Endothelial cell of umbilical vein (primary cell): ENCODE measurements at regions not wholly inside any gene's neighbourhood (a gene's known extent, or its start where the extent isn't known, plus 50 kb on each side); places are given as distances from the start of the nearest gene placed in this dataset.

Source experiments
- BruUV-seq: library from RNA; stranded (reverse); fragments of 400-500 nt; replicated peaks from 2 replicates; lab custom pipeline; 2021; lab: Mats Ljungman, UMichigan
- CTCF ChIA-PET: fragments of 300-600, 350-600 bp; sonication (Branson Sonifier 250); formaldehyde crosslinking; loops from one replicate; lab custom pipeline; 2021; ENCODE audit warnings: antibody characterized with exemption, inconsistent platforms; lab: Charles Lee
- POLR2A ChIA-PET: fragments of 300-600, 350-600 bp; sonication (Branson Sonifier 250); formaldehyde crosslinking; loops from one replicate; lab custom pipeline; 2021; ENCODE audit warnings: antibody characterized with exemption, inconsistent platforms; lab: Charles Lee
- DNase-seq: peaks from one replicate; pipeline ENCODE4 v3.0.0-alpha.2; 2011; ENCODE audit warnings: low read depth, low spot score
- FAIRE-seq: peaks from 2 replicates; lab custom pipeline; 2011; peaks lifted over from hg19 to GRCh38; lab: Jason Lieb, UNC
- H2AFZ ChIP-seq: 2 replicates; pipeline ENCODE4 v1.6.0; 2012; ENCODE audit warnings: low read depth, low read length, control low read depth, inconsistent platforms
- H3K27ac ChIP-seq: 2 replicates; pipeline ENCODE4 v1.5.1; 2011; ENCODE audit warnings: low read depth, mild to moderate bottlenecking, control low read depth, low read length, moderate library complexity; ENCODE audit not compliant: insufficient read depth
- H3K27me3 ChIP-seq, 2 experiments: 2 replicates each; pipeline versions ENCODE4 v1.6.0 to v1.6.1; 2011; ENCODE audit warnings: low read length in 2 of 2, mixed read lengths in 1 of 2; ENCODE audit not compliant: control insufficient read depth in 2 of 2, insufficient read depth in 2 of 2
- H3K36me3 ChIP-seq, 2 experiments: 2 replicates in 1 of 2; 3 replicates in 1 of 2; pipeline ENCODE4 v1.5.1; 2011; ENCODE audit warnings: low read length in 2 of 2, mild to moderate bottlenecking in 1 of 2, moderate library complexity in 1 of 2; ENCODE audit not compliant: control insufficient read depth in 2 of 2, insufficient read depth in 2 of 2; ENCODE audit errors: extremely low read depth in 1 of 2
- H3K4me1 ChIP-seq: 3 replicates; pipeline ENCODE4 v1.5.1; 2011; ENCODE audit warnings: mild to moderate bottlenecking, low read length; ENCODE audit not compliant: control insufficient read depth, insufficient read depth; ENCODE audit errors: extremely low read depth
- H3K4me2 ChIP-seq: 2 replicates; pipeline ENCODE4 v1.6.1; 2011; ENCODE audit warnings: low read length, control low read depth, mixed read lengths; ENCODE audit not compliant: insufficient read depth
- H3K4me3 ChIP-seq, 3 experiments: fragments of 200-600 bp in 1 of 3; sonication (generic), shearing (Covaris generic) in 1 of 3; replicated peaks in 1 of 3; 2 replicates each; pipeline ENCODE4 v1.5.1; 2011 to 2016; ENCODE audit warnings: control low read depth in 3 of 3, low read length in 3 of 3, mild to moderate bottlenecking in 2 of 3, inconsistent platforms in 1 of 3, low read depth in 1 of 3, moderate library complexity in 1 of 3; ENCODE audit not compliant: insufficient read depth in 1 of 3
- H3K79me2 ChIP-seq: 2 replicates; pipeline ENCODE4 v1.6.0; 2012; ENCODE audit warnings: low read length, inconsistent platforms; ENCODE audit not compliant: control insufficient read depth, insufficient read depth
- H3K9ac ChIP-seq: replicated peaks from 2 replicates; pipeline ENCODE3; 2011; ENCODE audit warnings: low read length, control low read depth; ENCODE audit not compliant: insufficient read depth; ENCODE audit errors: extremely low read depth
- H3K9me1 ChIP-seq: replicated peaks from 3 replicates; pipeline ENCODE4 v1.6.0; 2011; ENCODE audit warnings: mild to moderate bottlenecking, low read length; ENCODE audit not compliant: control insufficient read depth, insufficient read depth; ENCODE audit errors: extremely low read depth
- H3K9me3 ChIP-seq: replicated peaks from 2 replicates; pipeline ENCODE4 v1.5.1; 2012; ENCODE audit warnings: low read length, inconsistent platforms; ENCODE audit not compliant: control insufficient read depth, insufficient read depth
- H4K20me1 ChIP-seq: replicated peaks from 2 replicates; pipeline ENCODE3; 2011; ENCODE audit warnings: mild to moderate bottlenecking, low read length; ENCODE audit not compliant: control insufficient read depth, insufficient read depth; ENCODE audit errors: extremely low read depth
- EZH2 ChIP-seq: IDR thresholded peaks from 2 replicates; pipeline ENCODE4 v1.6.1; 2012; ENCODE audit warnings: borderline replicate concordance, low read depth, mild to moderate bottlenecking, moderate library complexity, low read length, inconsistent platforms; ENCODE audit not compliant: severe bottlenecking
- FOS ChIP-seq: IDR thresholded peaks from 2 replicates; pipeline ENCODE4 v1.6.1; 2011; ENCODE audit warnings: mild to moderate bottlenecking, low read length, moderate library complexity, borderline replicate concordance; ENCODE audit not compliant: insufficient read depth
- GATA2 ChIP-seq: IDR thresholded peaks from 2 replicates; pipeline ENCODE4 v1.7.0; 2011; ENCODE audit warnings: low read depth, mild to moderate bottlenecking, moderate library complexity, mixed read lengths, low read length; ENCODE audit not compliant: insufficient read length, insufficient read depth
- JUN ChIP-seq: IDR thresholded peaks from 2 replicates; pipeline ENCODE4 v1.6.1; 2011; ENCODE audit warnings: borderline replicate concordance, low read depth; ENCODE audit not compliant: insufficient read length, insufficient read depth
- MYC ChIP-seq: IDR thresholded peaks from one replicate; pipeline ENCODE4 v1.6.1; 2011; ENCODE audit warnings: mild to moderate bottlenecking, low read depth, low read length
- POLR2A ChIP-seq: IDR thresholded peaks from 2 replicates; pipeline ENCODE4 v1.6.1; 2012; ENCODE audit warnings: low read depth, mild to moderate bottlenecking, control low read depth, low read length
- POLR2AphosphoS5 ChIP-seq: IDR thresholded peaks from 2 replicates; pipeline ENCODE4 v1.6.1; 2012; ENCODE audit warnings: low read depth, mild to moderate bottlenecking, control low read depth, low read length, moderate library complexity; ENCODE audit not compliant: insufficient read depth
- dilution Hi-C: fragments of 300-500 bp; cut with MboI; formaldehyde crosslinking; loops from one replicate; pipeline ENCODE4 v1.15.0; 2019; ENCODE audit warnings: low sequenced_read_pairs; ENCODE audit not compliant: extremely low pct_ligation_motif_present
- intact Hi-C: fragments of 100-400 bp; cut with micrococcal nuclease; formaldehyde crosslinking; loops from one replicate; pipeline ENCODE4 v1.10.0; 2022
- TF ChIP-seq, protein P1 (sequence below): IDR thresholded peaks from 2 replicates; pipeline ENCODE4 v1.6.1; 2011; ENCODE audit not compliant: insufficient read depth, insufficient read length
- TF ChIP-seq, protein P2 (sequence below), 2 donors: IDR thresholded peaks; 1 replicate in 1 of 2; 2 replicates in 1 of 2; pipeline ENCODE4 v1.5.1; 2011; ENCODE audit warnings: low read length in 2 of 2, mild to moderate bottlenecking in 2 of 2, moderate library complexity in 2 of 2, control low read depth in 1 of 2, inconsistent platforms in 1 of 2, low read depth in 1 of 2; ENCODE audit not compliant: insufficient read depth in 1 of 2; ENCODE audit errors: extremely low read depth in 1 of 2

DNA sequence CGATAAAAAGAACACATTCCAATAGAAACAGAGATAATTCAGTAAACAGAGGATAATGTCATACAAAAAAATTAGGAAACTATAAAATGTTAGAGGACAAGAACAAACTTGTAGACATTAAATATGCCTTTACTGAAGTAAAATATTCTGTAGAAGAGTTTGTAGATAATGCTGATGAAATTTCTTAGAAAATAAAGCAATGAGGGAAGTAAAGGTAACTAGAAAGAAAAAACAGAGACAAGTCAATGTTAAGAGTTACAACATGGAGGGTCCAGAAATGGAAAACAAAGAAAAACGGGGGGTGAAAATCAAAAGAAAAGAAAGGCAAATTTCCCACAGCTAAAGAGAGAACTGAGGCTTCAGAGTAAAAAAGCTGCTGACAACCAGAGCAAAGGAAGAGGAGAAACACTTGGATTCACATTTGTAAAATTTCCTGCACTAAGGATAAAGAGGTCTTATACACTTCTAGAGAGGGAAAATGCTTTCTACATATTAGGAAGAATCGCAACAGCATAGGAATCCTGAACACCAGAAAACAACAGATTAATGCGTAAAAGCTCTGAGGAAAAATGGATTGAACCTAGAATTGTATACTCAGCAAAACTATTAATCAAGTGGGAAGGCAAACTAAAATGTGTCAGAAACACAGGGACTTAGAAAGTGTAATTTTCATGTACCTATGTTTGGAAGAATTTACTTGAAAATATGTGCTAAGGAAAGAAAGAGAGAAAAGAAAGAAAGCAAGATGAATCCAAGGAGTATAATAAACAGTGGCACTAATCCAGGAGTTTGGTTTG is 55.0 kb upstream of the AGR3 start:
- H3K79me2 ChIP-seq, result no peaks in the 10 kb centered on the region
- H3K9me1 ChIP-seq, result no peaks in the 10 kb centered on the region
- TF ChIP-seq, protein P1, sequence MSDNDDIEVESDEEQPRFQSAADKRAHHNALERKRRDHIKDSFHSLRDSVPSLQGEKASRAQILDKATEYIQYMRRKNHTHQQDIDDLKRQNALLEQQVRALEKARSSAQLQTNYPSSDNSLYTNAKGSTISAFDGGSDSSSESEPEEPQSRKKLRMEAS, result no peak
- intact Hi-C loops (no loop called here), dilution Hi-C loops (no loop called here)
- H2AFZ ChIP-seq, result no peak overlapping the region
- no peak overlapping the region for H3K4me3 ChIP-seq
- ChIA-PET CTCF (interaction anchor here (1.4 to 1.7 kb wide), 2 partner anchors 11 kb away, joined by 6 read pairs; no protein-coding TSS in a partner anchor), POLR2A (no interaction called here)
- no peaks in the 10 kb centered on the region for H3K36me3 ChIP-seq
- no peak overlapping the region for H3K27ac ChIP-seq
- no peak for DNase-seq
- no peaks in the 10 kb centered on the region for H4K20me1 ChIP-seq
- BruUV-seq, result no TSS peak
- H3K27me3 ChIP-seq, result no peaks in the 10 kb centered on the region
- FAIRE-seq, result no peak
- H3K4me2 ChIP-seq, result no peak overlapping the region
- H3K9ac ChIP-seq, result no peak overlapping the region
- H3K9me3 ChIP-seq, result no peaks in the 10 kb centered on the region
- peaks cover 33% of the 10 kb centered on the region for H3K4me1 ChIP-seq

DNA sequence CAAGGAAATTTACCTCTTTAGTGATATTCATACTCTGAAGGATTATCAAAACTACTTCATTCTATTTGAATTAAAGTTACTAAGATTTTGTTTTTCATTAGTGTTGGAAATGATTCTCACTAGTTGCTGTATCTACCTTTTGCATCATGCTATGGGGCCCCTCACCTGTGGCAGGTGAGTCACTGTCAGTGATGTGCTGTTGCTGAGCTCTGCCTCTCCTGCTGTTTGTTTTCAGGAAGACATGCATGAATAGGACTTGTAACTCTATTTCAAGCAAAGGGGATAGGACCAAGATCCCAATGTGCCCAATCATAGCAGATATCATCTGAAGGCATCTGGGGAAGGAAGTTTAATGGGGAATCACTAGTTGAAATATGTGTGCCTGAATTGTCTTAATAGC is 57.4 kb upstream of the AGR3 start:
- H3K4me1 ChIP-seq, result peaks cover 37% of the 10 kb centered on the region
- CTCF ChIA-PET, result interaction anchor here (0.9 to 2.2 kb wide), 3 partner anchors 13 to 362 kb away, joined by 3 to 11 read pairs (median 5); no protein-coding TSS in a partner anchor
- H3K4me2 ChIP-seq, result no peak overlapping the region
- H4K20me1 ChIP-seq, result no peaks in the 10 kb centered on the region
- no peaks in the 10 kb centered on the region for H3K79me2 ChIP-seq
- no peak for TF ChIP-seq EZH2
- TF ChIP-seq POLR2AphosphoS5, result no peak
- TF ChIP-seq MYC, result no peak
- TF ChIP-seq, protein P2, sequence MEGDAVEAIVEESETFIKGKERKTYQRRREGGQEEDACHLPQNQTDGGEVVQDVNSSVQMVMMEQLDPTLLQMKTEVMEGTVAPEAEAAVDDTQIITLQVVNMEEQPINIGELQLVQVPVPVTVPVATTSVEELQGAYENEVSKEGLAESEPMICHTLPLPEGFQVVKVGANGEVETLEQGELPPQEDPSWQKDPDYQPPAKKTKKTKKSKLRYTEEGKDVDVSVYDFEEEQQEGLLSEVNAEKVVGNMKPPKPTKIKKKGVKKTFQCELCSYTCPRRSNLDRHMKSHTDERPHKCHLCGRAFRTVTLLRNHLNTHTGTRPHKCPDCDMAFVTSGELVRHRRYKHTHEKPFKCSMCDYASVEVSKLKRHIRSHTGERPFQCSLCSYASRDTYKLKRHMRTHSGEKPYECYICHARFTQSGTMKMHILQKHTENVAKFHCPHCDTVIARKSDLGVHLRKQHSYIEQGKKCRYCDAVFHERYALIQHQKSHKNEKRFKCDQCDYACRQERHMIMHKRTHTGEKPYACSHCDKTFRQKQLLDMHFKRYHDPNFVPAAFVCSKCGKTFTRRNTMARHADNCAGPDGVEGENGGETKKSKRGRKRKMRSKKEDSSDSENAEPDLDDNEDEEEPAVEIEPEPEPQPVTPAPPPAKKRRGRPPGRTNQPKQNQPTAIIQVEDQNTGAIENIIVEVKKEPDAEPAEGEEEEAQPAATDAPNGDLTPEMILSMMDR (IDR thresholded peaks at IDR 0.05; ENCODE audit: extremely low read depth in 1 of 2, insufficient read depth in 1 of 2, low read depth in 1 of 2, low read length in 2 of 2), result no peak
- no peak for TF ChIP-seq FOS
- no peak for TF ChIP-seq POLR2A
- TF ChIP-seq, protein P1, result no peak
- TF ChIP-seq JUN, result no peak
- TF ChIP-seq GATA2, result no peak
- BruUV-seq, result no TSS peak
- intact Hi-C loops, result no loop called here
- FAIRE-seq (no peak), DNase-seq (no peak)
- H3K27me3 ChIP-seq, result no peaks in the 10 kb centered on the region
- no peak overlapping the region for H3K4me3 ChIP-seq
- no peak overlapping the region for H3K9ac ChIP-seq
- H3K36me3 ChIP-seq, result no peaks in the 10 kb centered on the region
- no peak overlapping the region for H2AFZ ChIP-seq
- no peaks in the 10 kb centered on the region for H3K9me1 ChIP-seq
- H3K27ac ChIP-seq, result no peak overlapping the region
- dilution Hi-C loops, result no loop called here
- H3K9me3 ChIP-seq, result no peaks in the 10 kb centered on the region
- POLR2A ChIA-PET, result no interaction called here
